ENCODE measurements at regions not wholly inside any gene's neighbourhood (a gene's known extent, or its start where the extent isn't known, plus 50 kb on each side); places are given as distances from the start of the nearest gene placed in this dataset.

DNA sequence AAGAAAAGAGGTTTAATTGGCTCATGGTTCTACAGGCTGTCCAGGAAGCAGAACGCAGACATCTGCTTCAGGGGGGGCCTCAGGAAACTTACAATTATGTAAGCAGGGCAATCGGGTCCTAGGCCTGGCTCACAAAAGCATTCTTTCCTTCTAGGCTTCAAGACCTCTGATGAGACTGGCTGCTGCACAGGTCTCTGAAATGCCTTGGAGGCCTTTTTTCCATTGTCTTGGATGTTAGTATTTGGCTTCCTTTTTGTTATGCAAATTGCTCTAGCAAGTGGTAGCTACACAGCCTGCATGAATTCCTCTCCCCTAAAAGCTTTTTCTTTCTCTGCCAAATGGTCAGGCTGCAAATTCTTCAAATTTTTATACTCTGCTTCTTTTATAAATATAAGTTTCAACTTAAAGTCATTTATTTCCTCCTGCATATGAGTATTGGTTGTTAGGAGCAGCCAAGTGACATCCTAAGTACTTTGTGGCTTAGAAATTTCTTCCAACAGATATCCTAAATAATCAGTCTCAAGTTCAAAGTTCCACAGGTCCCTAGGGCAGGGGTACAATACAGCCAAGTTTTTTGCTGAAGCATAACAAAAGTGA lies 83.1 kb upstream of the SEMA3A start:
- no peak overlapping the region for H3K4me3 ChIP-seq (ENCODE audit: insufficient read depth, low read depth, low read length)
- WGBS, 2 experiments = 2 to 3% methylated on average over 2 of the region's 2 CpGs
- peak overlapping the region; percentile 62 for H3K27ac ChIP-seq (ENCODE audit: insufficient read depth, low read depth, low read length, poor library complexity, severe bottlenecking)
- H3K9me3 ChIP-seq (ENCODE audit: control insufficient read depth, low read length) = no peaks in the 10 kb centered on the region
- H3K36me3 ChIP-seq (ENCODE audit: control insufficient read depth, insufficient read depth, low read length) = no peaks in the 10 kb centered on the region
- H3K27me3 ChIP-seq (ENCODE audit: control insufficient read depth, insufficient read depth, low read length, poor library complexity, severe bottlenecking) = no peaks in the 10 kb centered on the region
- H3K4me1 ChIP-seq (ENCODE audit: control insufficient read depth, insufficient read depth, low read length) = peaks cover 15% of the 10 kb centered on the region

DNA sequence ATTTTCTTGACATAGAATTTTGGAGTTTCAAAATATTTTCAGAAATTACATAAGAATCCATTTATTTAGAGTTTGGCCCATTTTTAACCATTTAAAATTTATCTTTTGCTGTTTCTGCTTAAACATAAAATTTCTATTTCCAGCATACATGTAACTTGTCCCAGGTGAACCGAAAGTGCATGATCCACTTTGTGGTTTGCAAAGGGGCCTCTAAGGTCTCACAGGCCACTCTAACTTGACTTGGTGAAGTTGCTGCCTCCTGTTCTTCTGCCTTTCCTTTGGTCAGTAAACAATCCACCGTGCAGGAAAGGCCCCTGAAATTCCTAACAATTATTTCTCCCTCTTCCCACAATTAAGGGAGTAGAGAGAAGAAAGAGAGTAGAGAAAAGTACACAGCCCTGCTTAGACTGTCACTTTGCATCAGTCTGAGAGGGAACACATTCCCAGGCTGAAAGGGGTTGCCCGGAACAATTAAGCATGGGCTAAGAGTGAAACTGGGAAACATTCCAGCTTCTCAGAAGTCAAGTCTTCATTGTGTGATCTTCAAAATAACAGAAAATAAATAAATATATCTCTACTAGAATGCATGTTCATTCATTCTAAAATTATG lies 79.5 kb upstream of the SEMA3A start:
- H3K36me3 ChIP-seq (ENCODE audit: control insufficient read depth, insufficient read depth, low read length) = no peaks in the 10 kb centered on the region
- H3K4me3 ChIP-seq (ENCODE audit: insufficient read depth, low read depth, low read length) = no peak overlapping the region
- H3K27me3 ChIP-seq (ENCODE audit: control insufficient read depth, insufficient read depth, low read length, poor library complexity, severe bottlenecking) = no peaks in the 10 kb centered on the region
- H3K4me1 ChIP-seq (ENCODE audit: control insufficient read depth, insufficient read depth, low read length) = peaks cover 15% of the 10 kb centered on the region
- WGBS, 2 experiments = 49 to 57% methylated on average over 3 of the region's 3 CpGs
- H3K27ac ChIP-seq (ENCODE audit: insufficient read depth, low read depth, low read length, poor library complexity, severe bottlenecking) = no peak overlapping the region
- H3K9me3 ChIP-seq (ENCODE audit: control insufficient read depth, low read length) = no peaks in the 10 kb centered on the region

DNA sequence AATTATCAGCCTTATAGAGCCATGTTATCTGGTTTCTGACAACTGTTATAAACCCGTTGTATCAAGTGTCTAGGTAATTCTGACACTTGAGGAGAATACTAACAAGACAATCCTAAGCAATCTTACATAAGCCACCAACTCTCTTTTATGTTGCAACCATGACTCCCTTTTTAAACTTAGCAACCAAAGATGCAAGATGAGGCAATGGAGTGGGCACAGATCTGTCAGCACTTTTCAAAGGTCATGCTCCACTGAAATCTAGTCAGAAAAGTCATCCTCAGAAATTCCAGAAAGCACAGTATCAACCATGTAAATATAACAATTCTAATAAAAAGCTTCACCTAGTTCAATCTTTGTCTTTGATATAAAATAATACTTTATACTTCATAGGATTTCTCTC lies 77.0 kb upstream of the SEMA3A start:
- H3K27ac ChIP-seq (ENCODE audit: insufficient read depth, low read depth, low read length, poor library complexity, severe bottlenecking) = no peak overlapping the region
- no peaks in the 10 kb centered on the region for H3K27me3 ChIP-seq (ENCODE audit: control insufficient read depth, insufficient read depth, low read length, poor library complexity, severe bottlenecking)
- H3K36me3 ChIP-seq (ENCODE audit: control insufficient read depth, insufficient read depth, low read length) = no peaks in the 10 kb centered on the region
- H3K9me3 ChIP-seq (ENCODE audit: control insufficient read depth, low read length) = no peaks in the 10 kb centered on the region
- no peak overlapping the region for H3K4me3 ChIP-seq (ENCODE audit: insufficient read depth, low read depth, low read length)
- no peaks in the 10 kb centered on the region for H3K4me1 ChIP-seq (ENCODE audit: control insufficient read depth, insufficient read depth, low read length)
- WGBS, 2 experiments = 91 to 100% methylated on average over 1 of the region's 1 CpG

DNA sequence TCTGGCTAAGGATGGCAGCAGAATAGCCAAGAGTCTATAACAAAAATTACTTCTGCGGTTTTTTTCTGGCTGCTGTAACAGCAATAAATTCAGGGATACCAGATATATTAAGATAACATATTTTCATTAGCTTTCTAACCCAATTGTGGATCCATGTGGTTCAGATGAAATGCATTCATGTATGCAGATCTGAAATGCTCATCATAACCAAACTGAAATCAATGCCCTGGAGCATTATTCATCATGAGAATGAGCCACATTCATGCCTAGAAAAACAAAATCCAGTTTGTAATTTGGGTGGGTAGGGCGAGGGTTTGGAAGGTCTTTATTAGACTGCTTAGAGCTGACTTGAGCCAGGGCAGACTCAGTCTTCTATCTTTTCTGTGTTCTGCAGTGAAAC lies 69.8 kb upstream of the SEMA3A start:
- H3K27ac ChIP-seq (ENCODE audit: insufficient read depth, low read depth, low read length, poor library complexity, severe bottlenecking) = no peak overlapping the region
- no peaks in the 10 kb centered on the region for H3K36me3 ChIP-seq (ENCODE audit: control insufficient read depth, insufficient read depth, low read length)
- H3K9me3 ChIP-seq (ENCODE audit: control insufficient read depth, low read length) = no peaks in the 10 kb centered on the region
- 74 to 88% methylated on average over 1 to 2 of the region's 2 CpGs for WGBS, 2 experiments
- H3K27me3 ChIP-seq (ENCODE audit: control insufficient read depth, insufficient read depth, low read length, poor library complexity, severe bottlenecking) = no peaks in the 10 kb centered on the region
- no peaks in the 10 kb centered on the region for H3K4me1 ChIP-seq (ENCODE audit: control insufficient read depth, insufficient read depth, low read length)
- no peak overlapping the region for H3K4me3 ChIP-seq (ENCODE audit: insufficient read depth, low read depth, low read length)

DNA sequence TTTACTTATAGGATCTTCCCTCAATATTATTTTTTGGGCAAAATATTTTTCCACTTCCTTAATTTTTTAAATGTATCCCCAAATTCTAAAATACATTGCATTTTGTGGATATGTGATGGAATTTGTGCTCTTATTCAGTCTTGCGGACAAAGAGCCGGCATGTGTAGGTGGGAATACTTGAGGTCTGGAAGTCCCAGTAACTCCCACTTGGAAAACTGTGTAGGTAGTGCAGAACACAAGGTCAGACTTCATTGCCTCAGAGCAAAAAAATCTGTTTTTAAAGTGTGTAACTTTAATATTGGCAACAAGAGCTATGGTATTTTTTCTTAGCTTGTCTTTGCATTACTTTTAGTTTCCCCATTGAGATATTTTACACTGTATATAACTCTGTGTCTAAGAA lies 68.5 kb upstream of the SEMA3A start:
- Histone ChIP-seq H3K4me3 (ENCODE audit: insufficient read depth, low read depth, low read length) (no peak overlapping the region), H3K27ac (ENCODE audit: insufficient read depth, low read depth, low read length, poor library complexity, severe bottlenecking) (no peak overlapping the region), H3K9me3 (ENCODE audit: control insufficient read depth, low read length) (no peaks in the 10 kb centered on the region), H3K27me3 (ENCODE audit: control insufficient read depth, insufficient read depth, low read length, poor library complexity, severe bottlenecking) (no peaks in the 10 kb centered on the region), H3K36me3 (ENCODE audit: control insufficient read depth, insufficient read depth, low read length) (no peaks in the 10 kb centered on the region), H3K4me1 (ENCODE audit: control insufficient read depth, insufficient read depth, low read length) (no peaks in the 10 kb centered on the region)
- 94 to 98% methylated on average over 2 of the region's 2 CpGs for WGBS, 2 experiments

DNA sequence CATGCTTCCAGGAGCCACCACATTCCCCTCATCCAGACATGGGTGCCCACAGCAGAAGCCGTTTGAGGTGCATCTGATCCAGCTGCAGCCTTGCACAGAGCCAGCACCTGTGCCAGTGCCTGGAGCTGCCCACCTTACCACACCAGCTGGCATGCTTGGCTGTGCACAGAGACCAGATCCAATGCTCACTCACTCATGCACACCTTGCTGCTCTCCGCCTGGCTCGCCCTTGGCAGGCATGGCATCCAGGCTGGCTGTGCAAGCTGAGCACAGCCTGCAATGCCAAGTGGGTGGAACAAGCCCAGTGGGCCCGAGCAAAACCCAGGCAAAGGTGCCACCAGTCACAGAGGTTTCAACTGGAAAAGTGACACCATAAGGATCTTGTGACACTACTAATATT lies 66.9 kb upstream of the SEMA3A start:
- Histone ChIP-seq H3K9me3 (ENCODE audit: control insufficient read depth, low read length) (no peaks in the 10 kb centered on the region), H3K27ac (ENCODE audit: insufficient read depth, low read depth, low read length, poor library complexity, severe bottlenecking) (no peak overlapping the region), H3K36me3 (ENCODE audit: control insufficient read depth, insufficient read depth, low read length) (no peaks in the 10 kb centered on the region), H3K4me3 (ENCODE audit: insufficient read depth, low read depth, low read length) (no peak overlapping the region), H3K4me1 (ENCODE audit: control insufficient read depth, insufficient read depth, low read length) (no peaks in the 10 kb centered on the region), H3K27me3 (ENCODE audit: control insufficient read depth, insufficient read depth, low read length, poor library complexity, severe bottlenecking) (no peaks in the 10 kb centered on the region)
- 95 to 96% methylated on average over 4 of the region's 4 CpGs for WGBS, 2 experiments

DNA sequence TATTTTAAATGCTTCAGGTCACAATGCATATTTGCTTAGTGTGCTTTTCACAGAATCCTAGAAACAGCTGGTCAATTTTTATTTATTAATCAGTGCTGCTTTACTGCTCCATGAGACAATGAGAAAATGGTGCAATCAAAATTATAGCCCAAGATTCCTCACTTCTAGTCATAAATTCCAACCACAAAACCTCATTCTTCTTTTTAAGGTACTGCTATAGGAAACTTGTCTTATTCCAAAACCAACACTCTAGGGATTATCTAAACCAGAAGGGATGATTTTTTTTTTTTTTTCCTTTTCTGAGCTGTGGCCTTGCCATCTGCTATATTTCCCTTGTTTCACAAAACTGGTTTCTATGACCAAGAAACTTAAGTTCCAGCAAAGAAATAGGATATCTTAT lies 64.0 kb upstream of the SEMA3A start:
- no peaks in the 10 kb centered on the region for H3K36me3 ChIP-seq (ENCODE audit: control insufficient read depth, insufficient read depth, low read length)
- H3K4me1 ChIP-seq (ENCODE audit: control insufficient read depth, insufficient read depth, low read length) = no peaks in the 10 kb centered on the region
- no peaks in the 10 kb centered on the region for H3K9me3 ChIP-seq (ENCODE audit: control insufficient read depth, low read length)
- H3K27me3 ChIP-seq (ENCODE audit: control insufficient read depth, insufficient read depth, low read length, poor library complexity, severe bottlenecking) = no peaks in the 10 kb centered on the region
- no peak overlapping the region for H3K4me3 ChIP-seq (ENCODE audit: insufficient read depth, low read depth, low read length)
- H3K27ac ChIP-seq (ENCODE audit: insufficient read depth, low read depth, low read length, poor library complexity, severe bottlenecking) = no peak overlapping the region

DNA sequence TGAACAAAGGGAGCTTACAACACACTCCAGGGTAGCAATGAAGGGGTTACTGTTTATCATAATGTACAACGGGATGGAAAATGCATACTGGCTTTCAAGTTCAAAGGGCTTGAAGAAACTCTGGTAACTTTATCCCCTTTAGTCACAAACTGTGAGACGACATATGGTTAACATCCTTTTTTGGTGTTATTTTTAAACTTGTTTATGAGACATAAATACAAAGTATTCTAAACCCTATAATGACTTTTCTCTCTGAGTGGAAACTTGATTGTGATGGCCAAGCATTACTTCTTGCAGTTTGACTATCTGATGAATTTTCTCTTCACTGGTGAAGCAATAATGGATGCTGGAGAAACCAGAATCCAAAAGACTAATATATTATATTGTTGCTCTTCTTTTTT lies 62.0 kb upstream of the SEMA3A start:
- no peak overlapping the region for H3K4me3 ChIP-seq (ENCODE audit: insufficient read depth, low read depth, low read length)
- H3K36me3 ChIP-seq (ENCODE audit: control insufficient read depth, insufficient read depth, low read length) = no peaks in the 10 kb centered on the region
- H3K27ac ChIP-seq (ENCODE audit: insufficient read depth, low read depth, low read length, poor library complexity, severe bottlenecking) = no peak overlapping the region
- no peaks in the 10 kb centered on the region for H3K27me3 ChIP-seq (ENCODE audit: control insufficient read depth, insufficient read depth, low read length, poor library complexity, severe bottlenecking)
- 94 to 100% methylated on average over 1 to 2 of the region's 2 CpGs for WGBS, 2 experiments
- peaks cover 1% of the 10 kb centered on the region for H3K4me1 ChIP-seq (ENCODE audit: control insufficient read depth, insufficient read depth, low read length)
- H3K9me3 ChIP-seq (ENCODE audit: control insufficient read depth, low read length) = no peaks in the 10 kb centered on the region

DNA sequence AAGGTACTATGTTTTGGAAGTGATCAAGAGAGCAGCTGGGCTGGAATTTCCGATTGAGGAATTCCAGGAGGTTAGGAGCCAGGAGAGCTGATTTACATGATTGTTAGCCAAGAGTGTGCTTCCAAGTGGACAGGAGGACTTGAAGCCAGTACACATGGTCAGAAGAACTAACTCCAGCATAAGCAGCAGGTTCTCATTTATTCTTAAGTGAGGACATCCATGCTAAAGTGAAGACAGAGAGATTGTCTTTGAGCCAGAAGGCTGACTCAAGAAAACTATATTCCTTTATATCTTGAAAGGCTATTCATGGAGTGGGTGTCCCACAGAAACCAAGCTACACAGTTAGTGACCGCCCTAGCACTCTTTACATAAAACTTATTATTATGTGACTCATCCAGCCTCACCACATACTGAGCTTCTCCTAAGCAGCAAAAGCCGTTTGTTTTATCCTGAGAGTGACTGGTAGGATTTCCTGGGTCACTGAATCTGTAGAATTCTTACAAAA lies 56.7 kb upstream of the SEMA3A start:
- no peaks in the 10 kb centered on the region for H3K9me3 ChIP-seq (ENCODE audit: control insufficient read depth, low read length)
- no peak overlapping the region for H3K4me3 ChIP-seq (ENCODE audit: insufficient read depth, low read depth, low read length)
- peaks cover 7% of the 10 kb centered on the region for H3K4me1 ChIP-seq (ENCODE audit: control insufficient read depth, insufficient read depth, low read length)
- WGBS, 2 experiments = 51 to 60% methylated on average over 3 of the region's 3 CpGs
- H3K36me3 ChIP-seq (ENCODE audit: control insufficient read depth, insufficient read depth, low read length) = no peaks in the 10 kb centered on the region
- no peaks in the 10 kb centered on the region for H3K27me3 ChIP-seq (ENCODE audit: control insufficient read depth, insufficient read depth, low read length, poor library complexity, severe bottlenecking)
- H3K27ac ChIP-seq (ENCODE audit: insufficient read depth, low read depth, low read length, poor library complexity, severe bottlenecking) = no peak overlapping the region

DNA sequence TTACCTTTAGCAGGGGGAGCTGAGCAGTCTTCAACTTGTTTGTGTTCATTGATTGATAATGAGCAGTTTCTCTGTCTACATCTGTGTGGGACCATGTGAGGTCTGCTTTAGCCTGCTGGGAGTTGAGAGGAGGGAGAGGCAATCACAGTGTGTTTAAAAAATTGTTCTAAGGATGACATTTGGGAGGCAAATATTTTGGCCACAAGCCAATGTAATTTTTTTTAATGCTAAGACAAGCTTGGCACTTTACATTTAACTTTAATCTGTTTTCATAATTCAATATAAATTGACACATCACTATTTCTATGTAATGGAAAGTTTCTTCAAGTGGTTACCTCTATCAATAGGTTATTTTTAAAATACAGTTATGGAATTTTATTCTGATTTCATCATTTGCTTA lies 55.9 kb upstream of the SEMA3A start:
- H3K36me3 ChIP-seq (ENCODE audit: control insufficient read depth, insufficient read depth, low read length) = no peaks in the 10 kb centered on the region
- H3K27ac ChIP-seq (ENCODE audit: insufficient read depth, low read depth, low read length, poor library complexity, severe bottlenecking) = no peak overlapping the region

More for the DNA sequence above, 55.9 kb upstream of the SEMA3A start:
- peaks cover 7% of the 10 kb centered on the region for H3K4me1 ChIP-seq (ENCODE audit: control insufficient read depth, insufficient read depth, low read length)
- H3K9me3 ChIP-seq (ENCODE audit: control insufficient read depth, low read length) = no peaks in the 10 kb centered on the region
- no peak overlapping the region for H3K4me3 ChIP-seq (ENCODE audit: insufficient read depth, low read depth, low read length)
- H3K27me3 ChIP-seq (ENCODE audit: control insufficient read depth, insufficient read depth, low read length, poor library complexity, severe bottlenecking) = no peaks in the 10 kb centered on the region
